Stimulated activated CD8-positive, alpha-beta memory T cell treated with anti-CD3 and anti-CD28 coated beads, Interleukin-15, amount 100 ng/mL, for 1 hour (primary cell): ENCODE measurements at regions not wholly inside any gene's neighbourhood (a gene's known extent, or its start where the extent isn't known, plus 50 kb on each side); places are given as distances from the start of the nearest gene placed in this dataset.

Experiments used
- DNase-seq: peaks from one replicate; pipeline ENCODE4 v3.0.0-alpha.2; 2020; ENCODE audit warnings: low read depth

GRCh38 chr6:14786455-14786854, 459.4 kb upstream of the JARID2 start:
- no peak for DNase-seq

- no peak for DNase-seq
Observed at GRCh38 chr6:14787250-14787649, 458.6 kb upstream of the JARID2 start.

- DNase-seq: no peak
Observed at GRCh38 chr6:14787677-14788076, 458.2 kb upstream of the JARID2 start.

- DNase-seq: no peak
Observed at GRCh38 chr6:14789996-14790395, 455.9 kb upstream of the JARID2 start.

- DNase-seq: no peak
Observed at GRCh38 chr6:14790976-14791375, 454.9 kb upstream of the JARID2 start.

- no peak for DNase-seq
Observed at GRCh38 chr6:14791526-14791925, 454.3 kb upstream of the JARID2 start.

- DNase-seq: no peak
Observed at GRCh38 chr6:14792118-14792955, 453.5 kb upstream of the JARID2 start.

- no peak for DNase-seq
Observed at GRCh38 chr6:14795451-14795850, 450.4 kb upstream of the JARID2 start.

GRCh38 chr6:14796974-14797762, 448.7 kb upstream of the JARID2 start:
- DNase-seq: no peak

GRCh38 chr6:14797875-14798593, 447.8 kb upstream of the JARID2 start:
- DNase-seq: no peak

GRCh38 chr6:14798594-14798982, 447.3 kb upstream of the JARID2 start:
- DNase-seq: no peak

GRCh38 chr6:14798996-14799588, 446.8 kb upstream of the JARID2 start:
- DNase-seq: no peak

- no peak for DNase-seq
Observed at GRCh38 chr6:14799928-14800327, 445.9 kb upstream of the JARID2 start.

- DNase-seq: no peak
Observed at GRCh38 chr6:14802514-14803160, 443.2 kb upstream of the JARID2 start.

GRCh38 chr6:14804001-14804784, 441.7 kb upstream of the JARID2 start:
- no peak for DNase-seq

- no peak for DNase-seq
Observed at GRCh38 chr6:14804785-14805210, 441.1 kb upstream of the JARID2 start.

- DNase-seq: no peak
Observed at GRCh38 chr6:14806101-14806500, 439.8 kb upstream of the JARID2 start.

GRCh38 chr6:14807130-14807529, 438.7 kb upstream of the JARID2 start:
- no peak for DNase-seq

- no peak for DNase-seq
Observed at GRCh38 chr6:14807971-14808370, 437.9 kb upstream of the JARID2 start.

GRCh38 chr6:14810021-14810420, 435.8 kb upstream of the JARID2 start:
- DNase-seq: no peak
